Activated CD8-positive, alpha-beta T cell treated with anti-CD3 and anti-CD28 coated beads, Interleukin-2, amount 10 ng/mL, durations not matched to agents 7 days and 5 days (primary cell): ENCODE measurements at regions not wholly inside any gene's neighbourhood (a gene's known extent, or its start where the extent isn't known, plus 50 kb on each side); places are given as distances from the start of the nearest gene placed in this dataset.

ENCODE experiments used
- ATAC-seq: fragments of 150-1000 bp; cut with Tn5 transposase; one replicate; pipeline ENCODE4 v1.10.0; 2021; ENCODE audit warnings: moderate library complexity
- CTCF ChIA-PET: fragments of 350-600 bp; sonication (Branson Sonifier 250); formaldehyde crosslinking; loops from one replicate; lab custom pipeline; 2021; ENCODE audit warnings: antibody characterized with exemption; lab: Charles Lee
- POLR2A ChIA-PET: fragments of 350-600 bp; sonication (Branson Sonifier 250); formaldehyde crosslinking; loops from one replicate; lab custom pipeline; 2021; ENCODE audit warnings: antibody characterized with exemption; lab: Charles Lee
- DNase-seq: peaks from one replicate; pipeline ENCODE4 v3.0.0-alpha.2; 2020
- H3K27ac Mint-ChIP-seq: one replicate; pipeline ENCODE4 v1.8.0; 2021; ENCODE audit warnings: mild to moderate bottlenecking, mixed read lengths
- H3K27me3 Mint-ChIP-seq: one replicate; pipeline ENCODE4 v1.8.0; 2021; ENCODE audit warnings: low read depth, mixed read lengths
- H3K36me3 Mint-ChIP-seq: one replicate; pipeline ENCODE4 v1.8.0; 2021; ENCODE audit warnings: low read depth, mixed read lengths
- H3K4me1 Mint-ChIP-seq: one replicate; pipeline ENCODE4 v1.8.0; 2021; ENCODE audit warnings: low read depth, mixed read lengths
- H3K4me3 Mint-ChIP-seq: one replicate; pipeline ENCODE4 v1.8.0; 2021; ENCODE audit warnings: mild to moderate bottlenecking, mixed read lengths
- H3K9me3 Mint-ChIP-seq: one replicate; pipeline ENCODE4 v1.8.0; 2022; ENCODE audit warnings: mixed read lengths; ENCODE audit not compliant: insufficient read depth

DNA sequence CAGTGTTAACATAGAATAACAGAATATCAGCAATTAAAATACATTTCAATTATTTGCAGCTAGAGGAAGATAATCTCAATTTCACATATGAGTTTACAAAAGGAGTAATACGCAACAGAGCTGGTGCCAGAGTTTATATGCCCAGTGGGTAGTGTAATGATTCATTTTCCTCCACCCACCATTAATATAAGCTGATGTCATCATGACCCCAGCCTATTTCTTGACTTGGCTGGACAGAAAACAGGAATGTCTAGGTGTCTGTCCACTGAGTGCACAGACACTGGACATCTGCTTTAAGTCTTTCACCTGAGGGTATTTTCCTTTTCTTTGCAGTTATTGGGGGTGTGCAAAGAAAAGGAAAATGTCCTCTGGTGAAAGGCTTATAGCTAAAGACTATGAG is 335.5 kb downstream of the TBC1D4 start:
- POLR2A ChIA-PET: no interaction called here
- H3K27me3 Mint-ChIP-seq: no peaks in the 10 kb centered on the region
- H3K4me3 Mint-ChIP-seq: no peak overlapping the region
- no peak for ATAC-seq
- H3K27ac Mint-ChIP-seq: no peak overlapping the region
- no peak for DNase-seq
- H3K4me1 Mint-ChIP-seq: no peaks in the 10 kb centered on the region
- no peaks in the 10 kb centered on the region for H3K9me3 Mint-ChIP-seq
- no peaks in the 10 kb centered on the region for H3K36me3 Mint-ChIP-seq
- CTCF ChIA-PET: no interaction called here

DNA sequence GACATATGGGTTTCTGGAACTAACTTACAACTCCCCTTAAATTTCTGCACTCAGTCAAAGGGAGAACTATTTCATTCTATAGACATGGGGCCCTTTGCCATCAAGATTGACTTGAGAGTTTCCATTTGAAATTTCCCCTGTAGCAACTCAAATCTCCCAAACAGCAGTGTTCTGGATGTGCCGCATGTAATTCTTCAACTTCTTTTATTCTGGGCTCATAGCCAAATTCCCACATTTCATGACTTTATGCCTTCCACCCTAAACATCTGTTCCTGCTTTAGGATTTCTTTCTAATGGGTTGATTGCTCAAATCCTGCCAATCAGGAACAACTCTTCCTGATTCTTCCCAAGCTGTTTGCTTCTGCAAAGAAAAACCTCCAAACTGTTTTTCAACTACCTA is 336.0 kb downstream of the TBC1D4 start:
- Mint-ChIP-seq H3K9me3 (no peaks in the 10 kb centered on the region), H3K4me3 (no peak overlapping the region)
- POLR2A ChIA-PET: no interaction called here

DNA sequence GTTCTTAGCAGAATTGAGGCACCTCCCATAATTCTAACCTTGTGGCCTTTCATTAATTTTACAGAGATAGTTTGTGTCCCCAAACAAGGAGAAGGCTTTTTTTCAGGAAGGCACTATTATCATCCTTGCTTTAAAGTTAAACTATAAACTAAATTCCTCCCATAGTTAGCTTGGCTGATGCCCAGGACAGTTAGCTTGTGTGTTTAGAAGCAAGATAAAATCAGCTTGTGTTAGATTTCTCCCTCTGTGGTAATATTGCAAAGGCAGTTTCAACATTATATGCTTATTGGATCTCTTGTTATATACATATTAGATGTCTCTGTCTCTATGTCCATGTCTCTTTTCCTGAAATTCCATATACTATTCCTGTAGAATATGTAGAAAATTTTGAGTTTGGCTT is 342.7 kb downstream of the TBC1D4 start:
- CTCF ChIA-PET: no interaction called here
- H3K9me3 Mint-ChIP-seq: no peaks in the 10 kb centered on the region
- POLR2A ChIA-PET: no interaction called here
- peaks cover 2% of the 10 kb centered on the region for H3K27me3 Mint-ChIP-seq
- H3K36me3 Mint-ChIP-seq: no peaks in the 10 kb centered on the region
- DNase-seq (no peak), ATAC-seq (no peak)
- H3K27ac Mint-ChIP-seq: no peak overlapping the region
- no peak overlapping the region for H3K4me3 Mint-ChIP-seq
- no peaks in the 10 kb centered on the region for H3K4me1 Mint-ChIP-seq

More for the DNA sequence above, 336.0 kb downstream of the TBC1D4 start:
- ATAC-seq (no peak), DNase-seq (no peak)
- Mint-ChIP-seq H3K27me3 (no peaks in the 10 kb centered on the region), H3K27ac (no peak overlapping the region), H3K36me3 (no peaks in the 10 kb centered on the region), H3K4me1 (no peaks in the 10 kb centered on the region)
- CTCF ChIA-PET: no interaction called here

DNA sequence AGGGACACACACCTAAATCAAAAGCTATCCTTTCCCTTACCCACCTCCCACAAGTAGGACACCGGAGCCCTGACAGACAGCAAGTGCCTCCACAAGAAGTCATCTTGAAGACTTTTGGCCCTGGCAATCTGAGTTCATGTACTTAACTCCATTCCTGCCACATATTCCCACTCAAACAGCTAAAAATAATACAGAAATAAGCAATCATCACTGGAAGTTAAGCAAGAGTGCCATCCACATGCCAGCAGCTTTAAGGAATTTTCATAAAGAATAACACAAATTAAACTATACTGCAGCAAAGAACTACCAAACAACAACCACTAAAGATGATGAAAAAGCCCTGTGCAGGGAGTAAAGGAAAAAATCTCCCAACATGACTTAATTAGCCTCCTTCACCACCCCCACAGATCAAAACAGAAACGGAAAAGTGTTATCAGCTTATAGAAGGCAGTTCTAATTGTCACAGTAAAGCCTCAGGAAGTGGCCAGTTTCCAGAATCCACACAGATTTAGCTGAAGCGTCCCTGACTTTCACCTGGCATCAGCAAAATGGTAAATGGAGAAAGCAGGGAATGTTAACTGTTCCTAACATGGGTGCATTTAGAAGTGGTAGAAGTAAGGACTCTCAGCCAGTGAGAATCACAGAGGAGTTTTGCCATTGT is 343.9 kb downstream of the TBC1D4 start:
- H3K9me3 Mint-ChIP-seq: no peaks in the 10 kb centered on the region
- H3K27ac Mint-ChIP-seq: no peak overlapping the region
- no peak overlapping the region for H3K4me3 Mint-ChIP-seq
- no peak for DNase-seq
- no peaks in the 10 kb centered on the region for H3K4me1 Mint-ChIP-seq
- no peaks in the 10 kb centered on the region for H3K36me3 Mint-ChIP-seq
- ChIA-PET CTCF (no interaction called here), POLR2A (no interaction called here)
- H3K27me3 Mint-ChIP-seq: peaks cover 2% of the 10 kb centered on the region
- ATAC-seq: no peak

DNA sequence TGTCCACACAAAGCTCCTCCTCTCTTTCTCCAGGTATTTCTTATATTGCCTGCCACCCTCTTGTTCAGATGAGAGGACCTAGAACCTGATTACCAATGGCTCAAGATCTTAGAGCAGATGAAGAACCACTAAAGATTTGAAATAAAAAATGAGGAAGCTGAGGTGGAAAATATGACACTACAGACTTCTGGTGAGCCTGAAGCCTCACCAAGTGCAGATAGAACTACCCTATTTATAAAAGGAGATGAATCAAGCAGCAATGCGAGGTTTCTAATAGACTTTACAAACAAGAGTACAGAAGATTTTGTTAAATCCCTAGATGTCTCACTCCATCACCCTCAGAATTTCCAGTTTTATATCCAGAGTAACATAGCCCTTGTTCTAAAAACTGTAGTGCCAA is 345.8 kb downstream of the TBC1D4 start:
- Mint-ChIP-seq H3K4me1 (no peaks in the 10 kb centered on the region), H3K36me3 (no peaks in the 10 kb centered on the region), H3K9me3 (no peaks in the 10 kb centered on the region), H3K27me3 (peaks cover 2% of the 10 kb centered on the region), H3K4me3 (no peak overlapping the region), H3K27ac (no peak overlapping the region)
- ATAC-seq (no peak), DNase-seq (no peak)
- CTCF ChIA-PET: no interaction called here
- POLR2A ChIA-PET: no interaction called here

DNA sequence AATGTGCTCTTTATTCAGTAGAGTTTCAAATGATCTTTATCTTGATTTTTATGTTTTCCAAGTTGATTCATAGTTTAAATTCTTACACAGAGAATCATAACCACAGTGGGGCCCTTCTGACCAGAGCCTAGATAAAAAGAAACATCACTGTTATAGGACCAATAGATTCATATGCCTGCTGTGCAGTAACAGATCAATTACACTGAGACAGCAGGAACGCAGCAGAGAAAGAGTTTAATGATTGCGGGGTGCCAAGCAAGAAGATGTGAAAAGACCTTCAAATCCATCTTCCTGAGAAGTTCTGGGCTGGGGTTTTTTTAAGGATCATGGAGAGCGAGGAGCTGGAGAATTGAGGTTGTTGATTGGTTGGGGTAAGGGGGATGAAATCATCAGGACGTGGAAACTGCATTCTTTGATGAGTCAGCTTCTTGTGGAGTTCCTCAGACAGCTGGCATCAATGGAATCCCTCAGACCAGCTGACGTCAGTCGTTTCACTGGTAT is 346.6 kb downstream of the TBC1D4 start:
- H3K27me3 Mint-ChIP-seq: peaks cover 2% of the 10 kb centered on the region
- CTCF ChIA-PET: no interaction called here
- H3K4me1 Mint-ChIP-seq: no peaks in the 10 kb centered on the region
- no peak for ATAC-seq
- no peaks in the 10 kb centered on the region for H3K9me3 Mint-ChIP-seq
- H3K36me3 Mint-ChIP-seq: no peaks in the 10 kb centered on the region
- no peak overlapping the region for H3K27ac Mint-ChIP-seq
- POLR2A ChIA-PET: no interaction called here
- DNase-seq: no peak
- H3K4me3 Mint-ChIP-seq: no peak overlapping the region

DNA sequence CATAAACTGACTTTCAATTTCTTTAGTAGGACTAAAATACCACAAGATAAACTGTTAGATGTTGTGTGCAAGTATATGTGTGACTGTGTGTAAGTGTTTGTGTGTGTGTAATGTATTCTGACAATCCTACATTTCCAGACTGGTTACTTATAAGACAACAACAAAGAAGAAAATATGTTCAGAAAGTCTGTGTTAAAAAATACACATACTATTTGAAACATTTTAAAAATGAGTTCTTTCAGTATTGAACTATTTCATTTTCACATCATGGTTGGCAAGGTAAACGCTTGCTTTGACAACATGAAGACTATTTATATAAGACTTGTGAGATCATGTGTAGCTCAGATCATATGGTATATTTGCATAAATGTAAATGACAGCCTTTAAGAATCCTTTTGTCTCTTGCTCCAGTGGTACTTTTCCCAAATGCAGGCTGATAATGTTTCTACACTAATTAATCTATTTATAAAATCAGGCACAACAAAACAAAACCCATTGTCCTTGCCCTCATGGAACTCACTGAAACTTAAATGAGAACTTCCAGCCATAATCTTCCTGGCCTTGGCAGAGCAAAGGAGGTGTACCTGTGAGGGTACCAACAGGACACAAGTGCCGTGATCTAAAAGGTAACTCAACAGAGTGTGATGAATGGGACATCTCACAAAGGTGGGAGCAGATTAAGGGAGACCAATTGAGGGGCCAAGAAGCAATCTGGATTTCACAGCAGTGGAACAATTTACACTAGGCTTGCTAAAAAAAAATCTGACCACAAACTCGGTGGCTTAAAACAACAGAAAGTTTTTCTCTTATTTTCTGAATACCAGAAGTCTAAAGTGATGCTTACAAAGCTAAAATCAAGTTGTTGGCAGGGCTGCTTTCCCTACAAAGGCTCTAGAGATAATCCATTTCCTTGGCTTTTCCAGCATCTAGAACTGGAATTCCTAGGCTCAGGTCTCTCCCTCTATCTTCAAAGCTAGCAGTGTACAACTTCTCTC is 349.0 kb downstream of the TBC1D4 start:
- DNase-seq: no peak
- Mint-ChIP-seq H3K4me1 (no peaks in the 10 kb centered on the region), H3K36me3 (no peaks in the 10 kb centered on the region), H3K27ac (no peak overlapping the region), H3K27me3 (peaks cover 2% of the 10 kb centered on the region), H3K9me3 (no peaks in the 10 kb centered on the region), H3K4me3 (no peak overlapping the region)
- ChIA-PET POLR2A (no interaction called here), CTCF (no interaction called here)
- no peak for ATAC-seq

DNA sequence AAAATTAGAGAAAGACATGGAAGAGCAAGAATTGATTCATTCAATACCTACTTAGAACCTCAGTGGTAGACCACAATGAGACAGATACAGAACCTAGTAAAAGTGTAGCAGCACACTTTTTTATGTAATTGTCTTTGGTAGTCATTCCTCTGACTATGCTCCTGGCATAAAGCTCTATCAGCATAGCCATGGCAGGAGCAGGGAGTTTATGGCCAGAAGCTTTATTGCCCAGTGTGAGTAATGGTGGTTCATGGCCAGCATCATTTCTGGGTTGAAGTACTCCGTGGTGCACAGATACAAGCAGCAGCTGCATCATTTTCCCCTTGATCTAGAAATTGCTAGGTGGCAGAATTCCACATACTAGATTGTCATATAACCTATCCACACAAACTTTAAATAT is 352.6 kb downstream of the TBC1D4 start:
- ATAC-seq: no peak
- H3K4me3 Mint-ChIP-seq: no peak overlapping the region
- H3K27ac Mint-ChIP-seq: no peak overlapping the region
- H3K27me3 Mint-ChIP-seq: no peaks in the 10 kb centered on the region
- H3K9me3 Mint-ChIP-seq: no peaks in the 10 kb centered on the region
- H3K4me1 Mint-ChIP-seq: no peaks in the 10 kb centered on the region
- ChIA-PET POLR2A (no interaction called here), CTCF (no interaction called here)
- no peaks in the 10 kb centered on the region for H3K36me3 Mint-ChIP-seq
- no peak for DNase-seq

DNA sequence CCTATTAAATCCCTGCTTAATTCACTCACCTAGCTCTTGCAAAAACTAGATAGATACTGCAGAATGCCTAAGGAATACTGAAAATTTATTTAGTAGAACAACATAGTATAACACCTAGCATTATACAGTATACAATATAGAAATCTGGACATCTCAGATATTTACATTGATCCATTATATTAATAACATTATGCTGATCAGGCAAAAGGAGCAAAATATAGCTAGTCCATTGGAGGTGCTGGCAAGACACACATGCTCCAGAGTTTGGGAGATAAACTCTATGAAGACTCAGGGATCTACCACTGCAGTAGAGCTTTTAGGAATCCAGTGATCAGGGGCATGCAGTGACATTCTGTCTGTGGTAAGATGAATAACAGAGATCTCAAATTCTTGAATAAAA is 357.6 kb downstream of the TBC1D4 start:
- H3K4me1 Mint-ChIP-seq: no peaks in the 10 kb centered on the region
- H3K36me3 Mint-ChIP-seq: no peaks in the 10 kb centered on the region
- no peaks in the 10 kb centered on the region for H3K27me3 Mint-ChIP-seq
- ATAC-seq (no peak), DNase-seq (no peak)
- no peak overlapping the region for H3K27ac Mint-ChIP-seq
- no peak overlapping the region for H3K4me3 Mint-ChIP-seq
- ChIA-PET POLR2A (no interaction called here), CTCF (no interaction called here)
- H3K9me3 Mint-ChIP-seq: no peaks in the 10 kb centered on the region

DNA sequence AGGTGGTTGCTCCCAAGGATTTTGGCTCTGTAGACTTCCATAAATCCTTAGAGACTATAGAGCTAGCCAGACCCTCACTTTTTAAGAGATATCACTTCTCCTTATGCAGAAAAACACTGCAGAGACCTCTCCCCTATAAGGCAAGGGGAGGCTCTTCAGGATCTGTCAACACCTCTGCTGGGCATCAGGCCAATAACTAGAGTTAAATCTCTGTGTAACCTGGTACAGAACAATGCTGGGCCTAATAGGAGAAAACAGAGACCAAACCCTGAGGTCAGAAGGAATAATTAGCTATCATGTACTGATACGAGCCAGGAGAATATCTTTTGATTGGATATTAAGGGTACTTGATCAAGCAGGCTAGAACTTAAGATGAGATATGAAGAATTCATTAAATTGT is 358.5 kb downstream of the TBC1D4 start:
- Mint-ChIP-seq H3K4me3 (no peak overlapping the region), H3K4me1 (no peaks in the 10 kb centered on the region), H3K27ac (no peak overlapping the region), H3K36me3 (no peaks in the 10 kb centered on the region), H3K27me3 (no peaks in the 10 kb centered on the region), H3K9me3 (no peaks in the 10 kb centered on the region)
- no peak for ATAC-seq
- ChIA-PET POLR2A (no interaction called here), CTCF (no interaction called here)
- DNase-seq: no peak

DNA sequence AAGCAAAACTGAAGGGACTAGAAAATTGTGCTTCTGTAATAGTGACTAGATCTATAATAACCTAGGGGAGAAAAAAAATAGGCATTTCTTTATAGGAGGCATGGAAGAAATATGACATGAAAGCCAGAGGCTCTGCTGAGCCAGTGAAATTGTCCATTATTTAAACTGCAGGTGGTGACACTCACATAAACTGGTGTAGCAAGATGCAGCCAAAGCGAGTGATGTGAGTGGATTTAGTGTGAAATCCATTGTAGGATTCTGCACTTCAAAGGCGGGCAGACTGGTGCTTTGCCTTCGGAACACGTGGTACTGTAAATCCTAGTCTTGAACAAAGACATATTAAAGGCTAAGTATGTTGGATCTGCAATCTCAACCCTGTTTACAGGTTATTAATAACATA is 361.9 kb downstream of the TBC1D4 start:
- ChIA-PET POLR2A (no interaction called here), CTCF (no interaction called here)
- no peaks in the 10 kb centered on the region for H3K4me1 Mint-ChIP-seq
- H3K27ac Mint-ChIP-seq: no peak overlapping the region
- H3K27me3 Mint-ChIP-seq: no peaks in the 10 kb centered on the region
- no peaks in the 10 kb centered on the region for H3K36me3 Mint-ChIP-seq
- H3K4me3 Mint-ChIP-seq: no peak overlapping the region
- ATAC-seq (no peak), DNase-seq (no peak)
- no peaks in the 10 kb centered on the region for H3K9me3 Mint-ChIP-seq

DNA sequence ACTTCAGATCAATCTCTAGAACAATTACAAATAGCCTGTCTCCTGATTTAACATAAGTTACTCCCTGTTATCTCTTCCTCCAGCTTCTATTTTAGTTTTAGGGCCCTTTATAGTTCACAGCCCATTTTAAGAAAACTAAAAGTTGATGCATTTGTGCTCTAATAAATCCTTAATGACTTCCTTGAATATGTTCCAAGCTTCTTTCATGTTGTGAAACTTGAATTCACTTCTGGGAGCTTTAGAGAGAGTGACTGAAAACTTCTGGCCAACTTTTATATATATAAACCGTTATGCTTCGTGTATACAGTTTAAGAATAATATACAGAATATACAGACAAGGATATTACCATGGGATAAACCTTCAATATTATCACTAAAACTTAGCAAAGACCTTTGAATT is 366.8 kb downstream of the TBC1D4 start:
- no peaks in the 10 kb centered on the region for H3K36me3 Mint-ChIP-seq
- peaks cover 4% of the 10 kb centered on the region for H3K9me3 Mint-ChIP-seq
- DNase-seq (no peak), ATAC-seq (no peak)
- no peaks in the 10 kb centered on the region for H3K27me3 Mint-ChIP-seq
- H3K27ac Mint-ChIP-seq: no peak overlapping the region
- no peaks in the 10 kb centered on the region for H3K4me1 Mint-ChIP-seq
- CTCF ChIA-PET: no interaction called here
- POLR2A ChIA-PET: no interaction called here
- no peak overlapping the region for H3K4me3 Mint-ChIP-seq
